RCC 7860 (cell line): ENCODE measurements at regions not wholly inside any gene's neighbourhood (a gene's known extent, or its start where the extent isn't known, plus 50 kb on each side); places are given as distances from the start of the nearest gene placed in this dataset.

ENCODE experiments used
- DNase-seq: peaks from one replicate; pipeline ENCODE4 v3.0.0-alpha.2; 2015; ENCODE audit warnings: low spot score
- FAIRE-seq: peaks from 2 replicates; lab custom pipeline; 2012; peaks lifted over from hg19 to GRCh38; lab: Jason Lieb, UNC

DNA sequence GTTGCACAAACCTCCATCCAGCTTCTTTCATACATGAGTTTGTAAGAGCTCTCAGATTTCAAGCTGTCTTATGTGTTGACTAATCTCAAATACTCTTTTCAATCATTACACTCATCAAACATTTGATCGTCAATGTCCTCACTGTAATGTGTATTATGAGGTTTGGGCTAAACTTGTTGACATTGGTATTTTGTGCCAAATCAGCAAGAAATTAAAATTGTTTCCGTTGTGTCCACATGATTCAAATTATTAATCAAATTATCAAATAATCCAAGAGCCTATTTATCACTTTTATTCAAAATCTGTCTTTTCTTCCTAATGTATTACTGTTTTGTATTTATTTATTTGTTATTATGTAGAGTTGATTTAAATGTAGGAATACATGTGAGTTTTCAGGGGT is 283.4 kb downstream of the GAS1 start:
- DNase-seq = no peak

DNA sequence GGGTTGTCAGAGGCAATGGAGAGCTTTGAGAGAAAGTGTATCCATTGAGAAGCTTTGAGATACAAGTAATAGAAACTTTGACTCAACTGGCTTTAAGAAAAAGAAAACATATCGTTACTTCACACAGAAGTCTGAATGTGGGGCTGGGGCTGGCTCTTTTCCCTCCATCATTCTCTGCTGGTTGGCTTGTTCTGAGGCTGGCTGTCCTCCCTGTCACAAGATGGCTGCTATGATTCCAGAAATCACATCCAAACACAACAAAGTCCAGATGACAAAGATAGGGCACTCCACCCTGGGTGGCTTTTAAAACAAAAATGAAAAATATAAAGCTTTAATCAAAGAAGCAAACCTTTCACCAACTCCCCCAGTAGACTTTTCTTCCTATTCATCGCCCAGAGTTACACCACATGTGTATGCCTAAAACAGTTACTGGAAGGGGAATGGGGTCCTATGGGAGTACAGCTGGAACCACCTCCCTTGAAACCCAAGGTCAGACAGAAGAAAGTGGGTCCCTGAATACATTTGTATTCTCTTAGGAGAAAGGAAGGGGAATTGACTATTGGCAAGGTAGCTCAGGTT is 284.3 kb downstream of the GAS1 start:
- no peak for FAIRE-seq

More for the DNA sequence above, 283.4 kb downstream of the GAS1 start:
- no peak for FAIRE-seq

DNA sequence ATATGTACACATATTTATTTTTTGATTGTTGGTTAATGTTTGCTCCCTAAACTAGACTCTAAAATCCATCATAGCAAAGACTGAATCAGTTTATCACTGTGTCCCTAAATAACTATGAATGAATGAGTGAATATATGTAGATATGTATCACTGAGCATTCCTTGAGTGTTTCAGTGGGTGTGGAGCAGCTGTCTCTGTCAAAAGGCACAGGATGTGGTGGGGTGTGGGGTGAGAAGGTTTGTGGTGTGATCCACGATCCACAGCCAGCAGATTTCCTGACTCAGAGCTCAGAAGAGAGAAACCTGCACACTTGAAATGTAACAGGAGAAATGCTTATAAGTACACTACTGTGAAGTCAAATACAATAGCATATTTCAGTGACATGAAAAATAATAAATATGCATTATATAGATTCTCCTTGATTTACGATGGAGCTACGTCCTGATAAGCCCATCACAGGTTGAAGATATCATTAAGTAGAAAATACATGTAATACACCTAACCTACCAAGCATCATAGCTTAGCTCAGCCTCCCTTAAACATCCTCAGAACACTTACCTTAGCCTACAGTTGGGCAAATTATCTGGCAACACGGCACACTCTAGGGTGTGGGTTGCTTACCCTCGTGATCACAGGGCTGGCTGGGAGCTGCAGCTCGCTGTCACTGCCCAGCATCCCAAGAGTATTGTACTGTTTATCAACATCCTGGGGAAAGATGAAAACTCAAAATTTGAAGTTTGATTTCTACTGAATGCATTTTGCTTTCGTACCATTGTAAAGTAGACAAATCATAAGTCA is 287.0 kb downstream of the GAS1 start:
- no peak for DNase-seq
- no peak for FAIRE-seq

More for the DNA sequence above, 284.3 kb downstream of the GAS1 start:
- DNase-seq = no peak

DNA sequence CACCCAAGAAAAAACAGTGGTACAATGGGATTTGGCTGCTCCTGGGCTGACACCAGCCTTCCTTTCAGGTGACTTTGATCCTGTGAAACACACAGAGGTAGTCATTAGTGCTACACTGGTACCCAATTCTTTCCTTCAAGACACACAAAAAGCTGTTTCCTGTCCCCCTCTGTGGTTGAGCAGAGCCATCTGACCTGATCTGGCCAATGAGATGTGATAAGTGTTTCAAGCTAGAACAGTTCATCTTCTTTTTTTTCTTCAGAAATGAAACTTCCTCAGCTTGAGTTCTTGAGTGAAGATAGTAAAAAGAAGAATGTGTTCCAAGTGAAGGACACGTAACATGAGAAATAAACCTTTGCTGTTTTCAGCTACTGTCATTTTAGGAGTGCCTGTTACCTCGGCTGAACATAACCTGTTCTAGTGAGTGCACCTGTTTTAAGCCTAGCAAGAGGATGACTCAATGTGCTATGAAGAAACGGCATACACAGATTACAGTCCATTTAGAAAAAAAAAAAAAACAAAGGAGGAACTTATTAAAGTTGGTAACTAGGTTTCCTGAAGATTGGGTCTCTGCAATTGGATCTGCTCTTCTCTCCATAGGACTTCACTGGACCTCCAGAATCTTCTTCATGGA is 287.8 kb downstream of the GAS1 start:
- DNase-seq = no peak
- FAIRE-seq = no peak

DNA sequence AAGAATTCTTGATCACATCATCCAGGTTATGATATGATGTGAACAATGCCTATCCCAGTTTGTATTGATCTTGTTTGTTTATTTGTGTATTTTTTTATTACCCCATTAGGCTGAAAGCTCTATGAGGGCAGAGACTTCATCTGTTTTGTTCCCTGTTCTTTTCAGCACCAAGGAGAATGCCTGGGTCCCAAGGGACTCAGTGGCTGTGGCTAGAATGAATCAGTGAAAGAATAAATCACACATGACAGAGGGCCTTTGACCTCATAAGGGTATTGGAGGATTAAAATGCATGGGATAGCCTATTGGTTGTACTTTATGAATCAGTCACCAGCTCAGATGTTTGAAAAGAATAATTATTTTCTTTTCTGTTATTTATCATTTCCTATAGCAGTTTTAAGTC is 292.2 kb downstream of the GAS1 start:
- FAIRE-seq (no peak), DNase-seq (no peak)

DNA sequence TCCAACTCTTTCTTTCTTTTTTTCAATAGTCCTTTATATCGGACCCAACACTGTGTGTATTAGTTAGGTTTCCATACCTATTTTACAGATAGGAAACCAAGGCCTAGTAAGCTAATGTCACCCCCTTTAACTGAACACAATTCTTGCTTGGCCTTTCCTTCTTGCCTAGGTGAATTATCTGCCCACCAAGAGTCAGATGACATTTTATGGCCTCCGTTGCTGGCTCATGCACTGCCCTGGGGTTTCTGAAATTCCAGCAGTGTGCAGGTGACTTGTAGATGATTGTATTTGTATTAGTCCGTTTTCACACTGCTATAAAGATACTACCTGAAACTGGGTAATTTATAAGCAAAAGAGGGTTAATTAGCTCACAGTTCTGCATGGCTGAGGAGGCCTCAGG is 293.8 kb downstream of the GAS1 start:
- DNase-seq (no peak), FAIRE-seq (no peak)

DNA sequence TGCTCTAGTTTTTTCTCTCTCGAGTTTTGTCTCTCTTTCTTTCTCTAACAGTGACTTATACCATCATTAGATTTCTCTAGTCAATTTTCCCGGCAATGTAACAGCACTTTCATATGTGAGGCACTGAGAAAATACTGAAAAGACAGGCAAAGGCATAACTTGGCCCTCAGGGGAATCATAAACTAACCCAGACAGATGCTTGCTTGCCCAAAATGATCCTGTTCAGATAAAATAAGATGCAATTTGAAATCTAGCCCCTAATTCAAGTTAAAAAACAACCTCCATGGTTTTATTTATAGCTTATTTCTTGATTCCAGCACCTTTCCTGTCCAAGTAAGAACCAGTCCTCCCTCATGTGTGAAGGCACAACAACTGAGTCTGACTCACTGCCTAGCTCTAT is 294.6 kb downstream of the GAS1 start:
- DNase-seq (no peak), FAIRE-seq (no peak)

DNA sequence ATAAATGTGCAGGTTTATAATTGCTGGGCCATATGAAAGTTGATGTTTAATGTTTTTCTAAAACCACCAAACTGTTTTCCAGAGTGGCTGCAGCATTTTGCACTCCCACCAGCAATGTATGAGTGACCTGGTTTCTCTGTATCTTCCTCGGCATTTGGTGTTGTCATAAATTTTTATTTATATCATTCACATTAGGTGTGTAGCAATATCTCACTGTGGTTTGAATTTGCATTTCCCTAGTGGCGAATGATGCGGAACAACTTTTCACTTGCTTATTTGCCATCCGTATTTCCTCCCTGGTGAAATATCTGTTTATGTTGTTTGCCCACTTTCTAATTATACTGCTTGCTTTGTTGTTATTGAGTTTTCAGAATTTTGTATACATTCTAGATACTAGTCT is 295.7 kb upstream of the TUT7 start:
- no peak for FAIRE-seq
- no peak for DNase-seq

DNA sequence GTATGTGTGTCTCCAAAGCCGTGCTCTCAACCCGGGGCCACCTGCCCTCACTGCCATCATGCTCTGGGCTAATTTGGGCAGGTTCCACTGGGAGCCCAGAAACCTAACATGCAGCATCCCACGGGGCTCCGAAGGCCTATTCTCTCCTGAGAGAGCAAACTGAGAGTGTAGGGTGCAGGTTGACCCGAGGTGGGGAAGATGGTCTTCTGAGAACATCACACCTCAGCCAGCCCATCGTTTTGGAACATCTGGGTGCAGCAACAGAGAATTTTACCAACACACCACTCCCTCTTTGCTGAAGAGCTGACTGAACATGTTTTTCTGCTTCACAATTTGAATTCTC is 294.6 kb upstream of the TUT7 start:
- no peak for FAIRE-seq

DNA sequence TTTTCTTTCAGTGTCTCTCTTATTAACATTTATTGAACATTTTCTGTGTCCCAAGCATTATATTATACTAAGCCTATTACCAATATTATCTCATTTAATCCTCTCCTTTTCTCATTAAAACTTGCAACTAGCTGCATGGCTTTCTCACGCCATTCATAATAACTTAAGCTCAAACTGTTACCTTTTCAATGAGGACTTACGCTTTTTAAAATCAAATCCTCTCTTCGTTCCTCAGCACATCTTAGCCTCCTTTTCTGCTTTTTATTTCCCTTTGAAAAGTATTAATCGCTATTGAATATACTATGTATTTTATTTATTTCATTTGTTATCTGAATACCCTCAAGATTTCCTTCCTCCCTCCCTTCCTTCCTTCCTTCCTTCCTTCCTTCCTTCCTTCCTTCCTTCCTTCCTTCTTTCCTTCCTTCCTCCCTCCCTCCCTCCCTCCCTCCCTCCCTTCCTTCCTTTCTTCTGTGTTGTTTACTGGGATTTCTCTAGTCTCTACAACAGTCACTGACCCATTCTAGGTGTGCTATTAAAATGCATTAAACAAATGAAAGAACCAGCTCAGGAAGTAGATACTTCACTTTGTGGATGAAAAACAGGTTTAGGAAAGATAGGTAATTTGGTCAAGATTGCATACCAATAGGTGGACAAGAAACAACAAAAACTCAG is 294.1 kb upstream of the TUT7 start:
- FAIRE-seq (no peak), DNase-seq (no peak)

More for the DNA sequence above, 294.6 kb upstream of the TUT7 start:
- no peak for DNase-seq

DNA sequence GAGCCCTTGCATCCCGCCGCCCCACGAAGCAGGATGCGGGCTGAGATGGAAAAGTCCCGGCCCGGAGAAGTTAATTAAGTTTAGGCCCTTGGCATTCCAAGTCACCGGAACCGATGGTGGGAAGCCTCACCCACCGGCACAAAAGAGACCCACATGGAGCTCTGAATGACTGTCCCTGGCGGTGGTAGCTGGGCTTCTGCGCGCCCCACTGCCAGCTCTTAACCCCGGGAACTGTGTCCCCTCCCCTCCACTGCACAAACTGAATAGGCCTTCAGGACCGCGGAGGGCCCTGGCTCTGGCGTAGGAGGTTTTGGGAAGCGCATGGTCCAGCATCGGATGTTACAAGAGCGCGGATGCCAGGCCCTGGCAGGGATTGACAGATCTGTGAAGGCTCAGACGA is 291.1 kb upstream of the TUT7 start:
- DNase-seq (no peak), FAIRE-seq (no peak)

DNA sequence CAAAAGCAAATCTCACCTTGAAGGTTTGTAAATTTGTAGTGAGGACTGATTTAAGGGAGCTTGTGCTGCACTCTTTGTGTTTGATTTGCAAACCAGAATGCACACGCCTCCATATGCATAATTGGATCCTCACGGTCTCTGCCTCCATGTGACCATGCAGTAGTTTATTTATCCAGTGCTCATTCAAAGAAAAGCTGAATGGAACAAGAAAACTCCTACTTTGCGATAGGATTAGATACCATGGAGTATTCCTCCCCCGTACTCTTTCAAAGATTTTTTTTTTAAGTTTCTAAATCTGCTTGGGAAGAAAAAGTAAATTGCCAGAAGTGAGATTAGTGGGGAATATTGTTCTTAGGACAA is 290.4 kb upstream of the TUT7 start:
- FAIRE-seq (no peak), DNase-seq (no peak)

DNA sequence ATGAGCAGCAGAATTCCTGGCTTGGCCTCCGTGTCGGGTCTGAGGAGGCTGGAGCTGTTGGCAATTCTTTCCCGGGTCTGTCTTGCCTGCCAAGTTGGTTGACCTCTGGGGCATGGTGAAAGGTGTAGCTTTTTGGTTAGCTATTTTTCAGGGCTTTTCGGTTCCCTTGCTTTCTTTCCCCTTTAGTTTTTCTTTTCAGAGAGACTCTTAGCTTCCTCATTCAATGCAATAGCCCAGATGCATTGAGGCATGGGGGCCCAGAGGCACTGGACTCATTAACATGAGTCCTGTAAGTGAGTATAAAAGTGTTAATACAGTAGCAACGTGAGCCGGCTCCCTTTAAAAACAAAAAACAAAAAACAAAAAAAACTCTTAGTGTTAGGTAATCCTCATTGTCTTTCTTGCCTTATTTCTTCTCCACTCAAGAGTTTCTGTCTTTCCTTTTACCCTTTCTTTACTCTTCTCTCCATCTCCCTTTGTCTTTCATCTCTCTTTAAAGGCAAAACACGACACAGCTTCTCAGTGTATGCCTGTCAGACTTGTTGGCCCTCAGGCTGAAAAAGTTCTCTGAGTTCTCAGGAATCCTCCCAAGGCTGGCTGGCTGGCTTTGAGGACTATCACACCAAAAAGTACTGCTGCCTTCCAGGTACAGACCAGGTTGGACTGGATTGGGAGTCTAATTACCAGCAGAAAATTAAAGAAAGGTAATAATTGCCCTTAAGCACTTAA is 289.9 kb upstream of the TUT7 start:
- FAIRE-seq = no peak
- DNase-seq = no peak

DNA sequence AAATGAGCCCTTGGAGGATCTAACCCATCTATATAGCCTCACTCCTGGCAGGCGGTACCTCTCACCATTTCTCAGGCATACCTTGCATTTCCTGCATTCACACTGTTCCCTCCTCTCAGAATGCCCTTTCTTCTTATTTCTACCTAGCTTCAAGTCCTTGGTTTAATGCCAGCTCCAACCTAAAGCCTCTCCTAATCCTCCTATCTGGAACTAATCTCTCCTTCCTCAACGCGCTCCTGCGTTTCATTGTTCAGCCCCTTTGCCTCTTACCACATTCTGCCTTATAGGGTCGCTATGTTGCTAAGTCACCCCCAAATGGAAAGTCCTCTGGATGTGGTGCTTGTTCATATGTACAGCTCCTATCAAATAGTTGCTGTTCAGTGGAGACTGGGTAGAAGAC is 288.5 kb upstream of the TUT7 start:
- no peak for DNase-seq
- no peak for FAIRE-seq

DNA sequence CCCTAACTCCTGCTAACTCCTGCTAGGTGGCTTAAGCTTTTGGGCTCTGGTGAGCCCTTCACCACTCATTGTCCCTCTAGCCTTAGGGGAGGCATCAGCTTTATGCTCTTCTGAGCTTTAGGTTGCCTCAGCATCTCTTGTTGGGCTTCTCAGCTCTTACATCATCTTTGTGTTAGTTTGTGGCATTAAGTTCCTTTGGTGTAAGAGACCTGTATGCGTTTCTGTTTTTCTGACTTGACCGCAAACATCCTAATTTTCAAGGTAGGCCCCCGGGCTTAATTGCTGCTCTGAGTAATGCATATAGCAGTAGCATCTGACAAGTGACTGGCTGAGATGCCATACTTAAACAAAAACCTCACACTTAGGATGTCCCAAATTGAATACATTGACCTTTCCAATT is 287.8 kb upstream of the TUT7 start:
- no peak for FAIRE-seq

DNA sequence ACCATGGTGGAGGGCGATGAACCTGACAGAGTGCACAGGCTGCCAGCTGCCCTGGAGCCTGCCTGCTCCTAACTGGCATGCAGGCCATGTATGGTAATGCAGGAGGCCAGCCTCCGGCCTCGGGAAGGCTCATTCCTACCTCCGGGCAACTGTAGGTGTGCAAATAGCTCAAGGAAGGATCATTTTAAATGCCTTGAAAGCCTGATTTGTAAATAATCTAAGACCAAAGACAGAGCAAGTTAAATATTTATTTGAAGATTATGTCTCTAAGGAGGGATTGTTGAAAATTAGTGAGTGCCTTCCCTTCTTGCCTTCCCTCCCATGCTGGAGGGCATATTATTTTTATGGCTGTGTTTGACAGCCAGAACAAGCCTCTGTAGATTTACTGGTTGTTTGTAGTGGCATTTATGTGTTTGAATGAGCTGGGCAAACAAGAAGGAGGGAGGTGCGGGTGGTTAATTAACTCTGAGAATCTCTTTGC is 285.7 kb upstream of the TUT7 start:
- DNase-seq = no peak

More for the DNA sequence above, 287.8 kb upstream of the TUT7 start:
- DNase-seq = no peak

DNA sequence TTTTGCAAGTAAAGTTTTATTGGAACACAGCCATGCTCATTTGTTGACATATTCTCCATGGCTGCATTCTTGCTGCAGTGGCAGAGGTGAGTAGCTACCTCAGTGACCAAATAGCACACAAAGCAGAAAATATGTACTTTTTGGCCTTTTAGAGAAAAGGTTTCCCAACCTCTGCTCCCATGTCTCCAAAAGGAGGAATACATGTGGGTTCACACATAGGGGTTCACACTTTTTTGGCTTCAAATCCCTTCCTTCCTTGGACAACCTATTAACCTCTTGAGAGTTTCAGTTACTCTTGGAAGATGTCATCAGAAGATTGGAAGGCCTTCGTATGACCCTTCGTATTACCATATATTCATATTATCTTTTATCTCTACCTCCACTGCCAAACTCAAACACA is 285.1 kb upstream of the TUT7 start:
- FAIRE-seq (no peak), DNase-seq (no peak)

More for the DNA sequence above, 285.7 kb upstream of the TUT7 start:
- no peak for FAIRE-seq

DNA sequence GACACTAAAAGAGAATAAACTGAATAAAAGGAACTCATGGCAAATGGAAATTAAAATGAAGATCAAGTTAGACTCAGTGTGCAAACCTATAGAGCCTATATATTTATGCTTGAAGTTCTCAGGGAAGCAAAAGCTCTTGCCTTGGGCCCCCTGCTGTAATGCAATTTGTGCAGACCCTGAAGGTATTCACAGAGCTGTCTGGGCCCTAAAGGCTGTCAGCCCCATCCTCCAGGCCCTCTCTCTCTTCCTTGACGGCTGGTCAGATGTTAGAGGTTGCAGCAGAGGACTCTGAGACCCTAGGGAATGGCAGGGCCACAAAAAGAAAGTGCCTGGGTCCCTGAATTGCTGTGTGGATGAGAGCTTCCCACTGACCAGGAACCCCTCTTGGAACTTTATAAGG is 283.9 kb upstream of the TUT7 start:
- DNase-seq (no peak), FAIRE-seq (no peak)

DNA sequence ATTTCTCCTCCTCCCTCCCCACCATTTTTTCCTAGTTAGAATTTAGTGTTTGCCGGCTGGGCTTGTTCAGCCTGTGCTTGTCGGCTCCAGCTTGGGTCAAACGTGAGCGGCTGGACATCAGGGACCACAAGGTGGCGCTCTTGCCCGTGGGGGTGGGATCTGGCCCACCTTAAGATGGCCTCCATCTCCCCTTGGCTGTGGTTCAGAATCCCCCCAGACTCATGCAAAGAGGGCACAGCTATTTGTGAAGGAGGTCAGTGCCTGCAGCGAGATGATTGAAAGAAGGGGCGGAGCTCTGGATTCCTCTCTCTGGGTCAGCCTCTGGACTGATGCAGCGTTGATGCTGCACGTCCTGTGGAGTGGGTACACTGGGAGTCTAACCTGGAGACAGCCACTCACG is 283.3 kb upstream of the TUT7 start:
- DNase-seq = no peak
- FAIRE-seq = no peak

DNA sequence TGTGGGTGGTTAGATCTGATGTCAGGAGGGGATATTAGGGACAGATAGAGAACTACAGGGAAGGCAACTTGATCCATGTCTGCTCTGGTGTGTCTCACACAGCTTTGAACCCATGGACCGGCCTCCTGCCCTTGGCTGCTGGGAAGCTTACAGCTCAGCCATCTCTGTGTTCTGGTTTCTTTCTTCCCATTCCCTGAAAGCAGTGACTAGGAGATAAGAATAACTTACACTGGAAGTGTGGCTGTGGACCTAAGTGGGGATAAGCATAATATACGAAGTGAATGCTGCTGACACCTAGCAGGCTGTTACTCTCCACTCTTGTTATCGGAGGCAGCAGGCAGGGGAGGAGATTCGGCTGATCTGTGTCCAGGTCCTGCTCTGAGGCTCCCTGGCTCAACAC is 282.3 kb upstream of the TUT7 start:
- no peak for FAIRE-seq
- DNase-seq = no peak

DNA sequence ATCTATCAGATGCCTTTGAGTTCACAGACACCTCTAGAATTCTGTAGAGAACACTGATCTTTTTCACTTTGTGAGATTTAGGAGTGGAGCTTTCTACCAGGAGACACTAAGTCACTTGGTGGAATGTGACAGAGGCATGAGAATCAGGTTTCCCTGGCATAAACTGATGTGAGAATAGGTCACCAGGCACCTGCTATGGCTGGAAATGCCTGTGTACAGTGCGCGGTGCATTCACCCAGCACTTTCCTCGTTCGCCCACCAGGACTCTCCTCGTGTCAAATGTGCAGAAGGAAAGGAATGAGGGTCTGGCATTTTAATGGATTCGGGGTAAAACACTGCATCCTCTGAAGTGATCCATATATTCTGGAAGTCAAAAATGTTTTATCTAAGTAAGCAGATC is 281.8 kb upstream of the TUT7 start:
- DNase-seq (no peak), FAIRE-seq (no peak)
